Stomach (tissue), 8 donors: ENCODE measurements at regions not wholly inside any gene's neighbourhood (a gene's known extent, or its start where the extent isn't known, plus 50 kb on each side); places are given as distances from the start of the nearest gene placed in this dataset.
"Not testable (repeated sequence)": the region's sequence is repeated elsewhere in the genome, so short reads cannot be mapped to it uniquely, and the experiment has no call there.

ENCODE experiments used
- DNase-seq, 2 donors: peaks; one replicate each; pipeline versions ENCODE4 v3.0.0 to v3.0.0-alpha.2; 2013 to 2019
- H3K27ac ChIP-seq, 5 donors: fragments of 200-600 bp in 4 of 5; sonication (generic) in 4 of 5; one replicate each; pipeline ENCODE4 v1.5.1; 2013 to 2019; ENCODE audit warnings: mild to moderate bottlenecking in 1 of 5, moderate library complexity in 1 of 5
- H3K27me3 ChIP-seq, 3 donors: fragments of 200-600 bp; sonication (generic); one replicate each; pipeline ENCODE4 v1.5.1; 2017 to 2019; ENCODE audit warnings: mixed run types in 1 of 3
- H3K36me3 ChIP-seq, 4 donors: fragments of 200-600 bp; sonication (generic); 1 replicate in 3 of 4; 2 replicates in 1 of 4; pipeline ENCODE4 v1.5.1; 2016 to 2019
- H3K4me1 ChIP-seq, 4 donors: fragments of 200-600 bp; sonication (generic); one replicate each; pipeline ENCODE4 v1.5.1; 2016 to 2019
- H3K4me3 ChIP-seq, 4 donors: fragments of 200-600 bp; sonication (generic) in 3 of 4; one replicate each; pipeline ENCODE4 v1.5.1; 2016 to 2019; ENCODE audit warnings: mild to moderate bottlenecking in 1 of 4
- H3K9me3 ChIP-seq, 4 donors: fragments of 200-600 bp; sonication (generic); one replicate each; pipeline ENCODE4 v1.5.1; 2016 to 2019
- CTCF ChIP-seq, 7 experiments: fragments of 450-650 bp in 4 of 7; fragments of 200-600 bp in 3 of 7; sonication (generic) in 3 of 7; IDR thresholded peaks; one replicate each; pipeline ENCODE4 v1.5.1; 2016 to 2019; ENCODE audit warnings: antibody characterized with exemption in 7 of 7, control low read depth in 2 of 7, mild to moderate bottlenecking in 1 of 7
- EP300 ChIP-seq: sonication (generic); formaldehyde crosslinking; IDR thresholded peaks from one replicate; pipeline ENCODE4 v1.6.1; 2017; ENCODE audit warnings: antibody characterized with exemption
- POLR2A ChIP-seq, 4 donors: fragments of 450-650 bp; IDR thresholded peaks; one replicate each; pipeline ENCODE4 v1.6.1; 2016; ENCODE audit warnings: antibody characterized with exemption in 4 of 4, control low read depth in 2 of 4, mild to moderate bottlenecking in 1 of 4, moderate library complexity in 1 of 4
- POLR2AphosphoS5 ChIP-seq, 3 donors: sonication (generic); formaldehyde crosslinking; IDR thresholded peaks; one replicate each; pipeline ENCODE4 v1.6.1; 2016; ENCODE audit warnings: antibody characterized with exemption in 3 of 3
- WGBS, 5 donors: extraction: QIAGEN DNeasy Blood & Tissue Kit in 3 of 5; methylation state at CpG; one replicate each; pipeline versions ENCODE4 v1.1.5 to v1.1.7; 2013 to 2018; 5-methylcytosine and 5-hydroxymethylcytosine counted together
- intact Hi-C: fragments of 100-400 bp; cut with DNase I; formaldehyde crosslinking; loops from one replicate; pipeline ENCODE4 v1.15.1; 2023; ENCODE audit warnings: low total_unique reads
- small RNA-seq, 4 donors: library from RNA; depleted of rRNA; stranded (forward); fragments of <200 nt; gene quantifications; one replicate each; pipeline ENCODE3, GENCODE V24; 2016
- donor health status: healthy with polysubstance abuse.
- donor health status: Bipolar disorder and iron deficiency.
- donor health status: healthy.

- intact Hi-C loops: no loop called here
- peak overlapping the region in 1 of 4 donors; percentile 2 for H3K4me3 ChIP-seq
- H3K36me3 ChIP-seq: no peaks in the 10 kb centered on the region
- peaks cover 10 to 94% (median 20%) of the 10 kb centered on the region in 3 donors for H3K27me3 ChIP-seq
- DNase-seq: no peak
- WGBS, 5 donors: 5 to 11% (median 9%) methylated on average over 18 to 20 of the region's 20 CpGs
- TF ChIP-seq POLR2AphosphoS5 (IDR thresholded peaks at IDR 0.05) (no peak), POLR2A (IDR thresholded peaks at IDR 0.05) (no peak), CTCF (IDR thresholded peaks at IDR 0.05) (no peak), EP300 (no peak)
- peaks cover 0 to 33% (median 14%) of the 10 kb centered on the region in 4 donors for H3K4me1 ChIP-seq
- H3K27ac ChIP-seq: no peak overlapping the region
- peaks cover 0 to 19% (median 6%) of the 10 kb centered on the region in 4 donors for H3K9me3 ChIP-seq
These were observed 56.4 kb upstream of the GOLGA8A start for GRCh38 chr15:34494084-34494399.

GRCh38 chr15:34493001-34493400 lies 55.4 kb upstream of the GOLGA8A start:
- Histone ChIP-seq H3K27me3 (peaks cover 10 to 92% (median 20%) of the 10 kb centered on the region in 3 donors), H3K27ac (no peak overlapping the region), H3K36me3 (no peaks in the 10 kb centered on the region), H3K9me3 (peaks cover 0 to 19% (median 6%) of the 10 kb centered on the region in 4 donors), H3K4me1 (peaks cover 0 to 33% (median 14%) of the 10 kb centered on the region in 4 donors), H3K4me3 (no peak overlapping the region)
- TF ChIP-seq POLR2AphosphoS5 (IDR thresholded peaks at IDR 0.05) (no peak), POLR2A (IDR thresholded peaks at IDR 0.05) (no peak)
- intact Hi-C loops: no loop called here
- WGBS, 5 donors: 48 to 93% (median 68%) methylated on average over 1 of the region's 1 CpG
- no peak for DNase-seq

GRCh38 chr15:34491488-34491887 lies 53.9 kb upstream of the GOLGA8A start:
- DNase-seq, intact Hi-C loops, H3K36me3 ChIP-seq, H3K27ac ChIP-seq, H3K4me3 ChIP-seq: not testable (repeated sequence)
- peaks cover 0 to 19% (median 6%) of the 10 kb centered on the region in 4 donors for H3K9me3 ChIP-seq
- peaks cover 8 to 77% (median 18%) of the 10 kb centered on the region in 3 donors for H3K27me3 ChIP-seq
- peaks cover 0 to 30% (median 11%) of the 10 kb centered on the region in 4 donors for H3K4me1 ChIP-seq
- WGBS, 5 donors: 89 to 100% (median 95%) methylated on average over 1 of the region's 1 CpG

GRCh38 chr15:34490417-34491193 lies 53.0 kb upstream of the GOLGA8A start:
- H3K9me3 ChIP-seq: peaks cover 0 to 19% (median 6%) of the 10 kb centered on the region in 4 donors
- peaks cover 6 to 68% (median 11%) of the 10 kb centered on the region in 3 donors for H3K27me3 ChIP-seq
- no peaks in the 10 kb centered on the region for H3K36me3 ChIP-seq
- peaks cover 0 to 21% (median 8%) of the 10 kb centered on the region in 4 donors for H3K4me1 ChIP-seq
- no peak overlapping the region for H3K27ac ChIP-seq
- H3K4me3 ChIP-seq: no peak overlapping the region
- TF ChIP-seq POLR2AphosphoS5 (IDR thresholded peaks at IDR 0.05) (no peak), EP300 (no peak), CTCF (IDR thresholded peaks at IDR 0.05) (no peak), POLR2A (IDR thresholded peaks at IDR 0.05) (no peak)
- intact Hi-C loops: no loop called here
- WGBS, 5 donors: 11 to 17% (median 14%) methylated on average over 15 to 38 of the region's 38 CpGs
- no peak for DNase-seq

GRCh38 chr15:34488973-34489959 lies 51.7 kb upstream of the GOLGA8A start:
- DNase-seq, H3K4me1 ChIP-seq, H3K4me3 ChIP-seq, H3K36me3 ChIP-seq, intact Hi-C loops, H3K9me3 ChIP-seq, H3K27ac ChIP-seq: not testable (repeated sequence)
- WGBS, 5 donors: 76 to 90% (median 87%) methylated on average over 25 to 37 of the region's 37 CpGs
- H3K27me3 ChIP-seq: peaks cover 0 to 55% (median 4%) of the 10 kb centered on the region in 3 donors

Small RNA genes in the stretch of these regions (small RNA-seq; reads per million reads assigned to genes)
- 0 reads per million in 4 donors for gene MIR1233-2
